ENCODE measurements at regions not wholly inside any gene's neighbourhood (a gene's known extent, or its start where the extent isn't known, plus 50 kb on each side); places are given as distances from the start of the nearest gene placed in this dataset.

GRCh38 chr7:81197266-81197665, 278.4 kb upstream of the SEMA3C start:
- Histone ChIP-seq H3K36me3 (ENCODE audit: low read depth) (no peaks in the 10 kb centered on the region), H3K4me3 (no peak overlapping the region), H3K4me1 (ENCODE audit: low read depth) (no peaks in the 10 kb centered on the region), H3K9me3 (no peaks in the 10 kb centered on the region)
- TF ChIP-seq, protein P1, sequence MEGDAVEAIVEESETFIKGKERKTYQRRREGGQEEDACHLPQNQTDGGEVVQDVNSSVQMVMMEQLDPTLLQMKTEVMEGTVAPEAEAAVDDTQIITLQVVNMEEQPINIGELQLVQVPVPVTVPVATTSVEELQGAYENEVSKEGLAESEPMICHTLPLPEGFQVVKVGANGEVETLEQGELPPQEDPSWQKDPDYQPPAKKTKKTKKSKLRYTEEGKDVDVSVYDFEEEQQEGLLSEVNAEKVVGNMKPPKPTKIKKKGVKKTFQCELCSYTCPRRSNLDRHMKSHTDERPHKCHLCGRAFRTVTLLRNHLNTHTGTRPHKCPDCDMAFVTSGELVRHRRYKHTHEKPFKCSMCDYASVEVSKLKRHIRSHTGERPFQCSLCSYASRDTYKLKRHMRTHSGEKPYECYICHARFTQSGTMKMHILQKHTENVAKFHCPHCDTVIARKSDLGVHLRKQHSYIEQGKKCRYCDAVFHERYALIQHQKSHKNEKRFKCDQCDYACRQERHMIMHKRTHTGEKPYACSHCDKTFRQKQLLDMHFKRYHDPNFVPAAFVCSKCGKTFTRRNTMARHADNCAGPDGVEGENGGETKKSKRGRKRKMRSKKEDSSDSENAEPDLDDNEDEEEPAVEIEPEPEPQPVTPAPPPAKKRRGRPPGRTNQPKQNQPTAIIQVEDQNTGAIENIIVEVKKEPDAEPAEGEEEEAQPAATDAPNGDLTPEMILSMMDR (IDR thresholded peaks at IDR 0.05) = no peak
- intact Hi-C loops (cut with DNase I, micrococcal nuclease) = no loop called here
- DNase-seq (no peak), ATAC-seq (no peak)

- ATAC-seq (no peak), DNase-seq (no peak)
- no peaks in the 10 kb centered on the region for H3K4me1 ChIP-seq (ENCODE audit: low read depth)
- TF ChIP-seq, protein P1 (IDR thresholded peaks at IDR 0.05) = no peak
- intact Hi-C loops (cut with DNase I, micrococcal nuclease) = no loop called here
- H3K36me3 ChIP-seq (ENCODE audit: low read depth) = no peaks in the 10 kb centered on the region
- H3K9me3 ChIP-seq = no peaks in the 10 kb centered on the region
- H3K4me3 ChIP-seq = no peak overlapping the region
These were observed 276.2 kb upstream of the SEMA3C start for GRCh38 chr7:81195033-81195432.

DNA sequence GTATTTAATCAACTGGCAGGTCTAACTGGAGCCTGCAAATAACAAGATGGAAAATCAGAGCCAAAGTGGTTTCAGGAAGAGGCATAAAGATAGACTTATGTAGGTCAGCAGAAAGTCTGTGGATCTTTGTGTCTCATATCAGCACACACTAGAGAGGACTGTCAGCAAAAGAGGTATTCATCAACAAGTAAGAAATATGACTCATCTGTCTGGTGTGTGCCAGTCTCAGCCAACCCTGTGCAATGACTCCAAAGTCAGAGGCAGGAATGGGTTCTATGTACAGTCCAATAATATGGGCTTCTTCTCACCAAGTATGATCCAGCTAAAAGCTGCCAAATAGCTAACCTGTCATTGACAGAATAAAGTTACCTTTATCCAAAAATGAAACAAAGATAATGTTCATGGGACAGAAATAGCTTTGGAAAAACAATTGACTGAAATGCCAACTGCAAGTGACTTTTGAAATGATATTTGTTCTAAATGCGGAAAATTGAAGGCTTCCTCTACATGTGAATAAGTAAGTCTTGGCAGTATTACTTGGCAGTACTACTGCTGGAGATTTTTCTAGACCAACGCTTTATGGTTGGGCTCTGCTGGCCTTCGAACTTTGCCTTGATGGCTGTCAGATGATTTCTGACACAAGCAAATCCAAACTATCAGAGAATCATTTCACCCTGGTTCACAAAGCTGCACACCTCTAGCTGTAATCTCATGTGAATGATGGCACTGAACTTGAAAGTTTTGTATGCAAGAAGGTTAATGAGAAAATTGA, 272.3 kb upstream of the SEMA3C start:
- H3K9me3 ChIP-seq = no peaks in the 10 kb centered on the region
- peak; percentile 42 for ATAC-seq
- H3K4me1 ChIP-seq (ENCODE audit: low read depth) = no peaks in the 10 kb centered on the region
- DNase-seq = no peak
- no peaks in the 10 kb centered on the region for H3K36me3 ChIP-seq (ENCODE audit: low read depth)
- intact Hi-C loops (cut with DNase I, micrococcal nuclease) = no loop called here
- TF ChIP-seq, protein P1 (IDR thresholded peaks at IDR 0.05) = no peak
- H3K4me3 ChIP-seq = no peak overlapping the region

GRCh38 chr7:81187753-81188152, 268.9 kb upstream of the SEMA3C start:
- H3K4me3 ChIP-seq = no peak overlapping the region

GRCh38 chr7:81186691-81187090, 267.8 kb upstream of the SEMA3C start:
- DNase-seq (no peak), ATAC-seq (no peak)
- no peak overlapping the region for H3K4me3 ChIP-seq
- H3K36me3 ChIP-seq (ENCODE audit: low read depth) = no peaks in the 10 kb centered on the region
- TF ChIP-seq, protein P1 (IDR thresholded peaks at IDR 0.05) = no peak
- H3K4me1 ChIP-seq (ENCODE audit: low read depth) = no peaks in the 10 kb centered on the region
- intact Hi-C loops (cut with DNase I, micrococcal nuclease) = no loop called here
- H3K9me3 ChIP-seq = no peaks in the 10 kb centered on the region

More at GRCh38 chr7:81187753-81188152, 268.9 kb upstream of the SEMA3C start:
- intact Hi-C loops (cut with DNase I, micrococcal nuclease) = no loop called here
- H3K36me3 ChIP-seq (ENCODE audit: low read depth) = no peaks in the 10 kb centered on the region
- no peaks in the 10 kb centered on the region for H3K9me3 ChIP-seq
- DNase-seq (no peak), ATAC-seq (no peak)
- no peaks in the 10 kb centered on the region for H3K4me1 ChIP-seq (ENCODE audit: low read depth)
- TF ChIP-seq, protein P1 (IDR thresholded peaks at IDR 0.05) = no peak
